Neural progenitor cell (in vitro differentiated cells): ENCODE measurements at regions not wholly inside any gene's neighbourhood (a gene's known extent, or its start where the extent isn't known, plus 50 kb on each side); places are given as distances from the start of the nearest gene placed in this dataset.

Experiments
- DNase-seq: peaks from one replicate; pipeline ENCODE4 v3.0.0-alpha.2; 2016; ENCODE audit warnings: low spot score
- H2AFZ ChIP-seq: fragments of 200-600 bp; sonication (generic); replicated peaks from 2 replicates; pipeline ENCODE4 v1.6.1; 2016; ENCODE audit warnings: antibody characterized with exemption
- H3F3A ChIP-seq: fragments of 200-600 bp; sonication (generic); 2 replicates; pipeline ENCODE4 v1.6.1; 2016; ENCODE audit warnings: antibody characterized with exemption, low read depth
- H3K27ac ChIP-seq: fragments of 200-600 bp; sonication (generic); 2 replicates; pipeline ENCODE4 v1.5.1; 2016; ENCODE audit warnings: mild to moderate bottlenecking
- H3K27me3 ChIP-seq: fragments of 200-600 bp; sonication (generic); 2 replicates; pipeline ENCODE4 v1.6.1; 2016; ENCODE audit warnings: mild to moderate bottlenecking, moderate library complexity
- H3K36me3 ChIP-seq: fragments of 200-600 bp; sonication (generic); 2 replicates; pipeline ENCODE4 v1.5.1; 2016
- H3K4me1 ChIP-seq: fragments of 200-600 bp; sonication (generic); 2 replicates; pipeline ENCODE4 v1.6.1; 2016; ENCODE audit warnings: mixed run types
- H3K4me2 ChIP-seq: fragments of 200-600 bp; sonication (generic); 2 replicates; pipeline ENCODE4 v1.6.1; 2016
- H3K4me3 ChIP-seq: fragments of 200-600 bp; sonication (generic); 2 replicates; pipeline ENCODE4 v1.5.1; 2016
- H3K79me2 ChIP-seq: fragments of 200-600 bp; sonication (generic); 2 replicates; pipeline ENCODE4 v1.6.1; 2016; ENCODE audit warnings: low read depth
- H3K9ac ChIP-seq: fragments of 200-600 bp; sonication (generic); 2 replicates; pipeline ENCODE4 v1.6.1; 2016
- H3K9me3 ChIP-seq: fragments of 200-600 bp; sonication (generic); 2 replicates; pipeline ENCODE4 v1.5.1; 2016; ENCODE audit warnings: low read depth
- H4K20me1 ChIP-seq: fragments of 200-600 bp; sonication (generic); 2 replicates; pipeline ENCODE4 v1.6.1; 2016; ENCODE audit warnings: low read depth
- H3K27ac Mint-ChIP-seq: 3 replicates; pipeline ENCODE4 v1.8.0; 2021; ENCODE audit warnings: mixed read lengths
- H3K27me3 Mint-ChIP-seq: 2 replicates; pipeline ENCODE4 v1.8.0; 2022; ENCODE audit warnings: low read depth, mild to moderate bottlenecking, inconsistent platforms, moderate library complexity, mixed read lengths; ENCODE audit not compliant: insufficient read depth
- H3K36me3 Mint-ChIP-seq: 3 replicates; pipeline ENCODE4 v1.8.0; 2021; ENCODE audit warnings: mixed read lengths
- H3K4me1 Mint-ChIP-seq: 3 replicates; pipeline ENCODE4 v1.8.0; 2021; ENCODE audit warnings: mixed read lengths
- H3K4me3 Mint-ChIP-seq: 3 replicates; pipeline ENCODE4 v1.8.0; 2021; ENCODE audit warnings: mild to moderate bottlenecking, moderate library complexity, mixed read lengths
- H3K9me3 Mint-ChIP-seq: 3 replicates; pipeline ENCODE4 v1.8.0; 2020; ENCODE audit warnings: mixed read lengths
- EZH2 ChIP-seq: fragments of 200-600 bp; sonication (generic); IDR thresholded peaks from 2 replicates; pipeline ENCODE4 v1.6.1; 2017; ENCODE audit warnings: antibody characterized with exemption, mild to moderate bottlenecking, moderate library complexity
- EZH2phosphoT487 ChIP-seq: fragments of 200-600 bp; sonication (generic); IDR thresholded peaks from 2 replicates; pipeline ENCODE4 v1.6.1; 2017; ENCODE audit warnings: antibody characterized with exemption
- TF ChIP-seq, protein P1 (sequence below): fragments of 200-600 bp; sonication (generic); IDR thresholded peaks from 2 replicates; pipeline ENCODE4 v1.5.1; 2017; ENCODE audit warnings: antibody characterized with exemption, mild to moderate bottlenecking

DNA sequence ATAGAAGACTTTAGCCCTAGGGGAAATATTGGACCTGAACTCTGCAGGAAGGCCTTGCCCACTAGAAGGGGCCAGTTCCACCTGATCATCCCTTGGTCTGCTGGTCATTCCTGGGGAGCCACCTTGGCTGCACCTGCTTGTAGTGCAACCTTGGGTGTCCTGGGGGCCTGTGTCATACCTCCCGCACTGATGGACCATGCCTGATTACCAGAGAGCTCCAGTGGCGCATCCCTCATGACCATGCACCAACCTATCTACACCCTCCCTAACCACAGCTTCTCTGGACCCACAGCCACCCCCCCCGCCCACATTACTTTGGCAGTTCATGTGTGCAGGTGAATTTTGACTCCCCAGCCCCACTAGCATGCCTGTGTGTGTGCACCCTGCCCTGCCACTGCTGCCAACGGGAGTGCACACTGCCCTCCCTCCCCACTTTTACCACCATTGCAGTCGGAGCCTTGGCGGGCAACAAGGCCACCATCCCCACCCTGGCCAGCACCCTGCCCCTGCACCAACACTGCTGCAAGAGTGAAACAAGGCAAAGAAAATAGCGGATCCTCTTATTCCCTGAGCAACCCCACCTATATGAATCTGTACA is 208.1 kb downstream of the FAM47B start:
- H3K4me1 ChIP-seq, result no peaks in the 10 kb centered on the region
- H3K27ac Mint-ChIP-seq, result no peak overlapping the region
- no peaks in the 10 kb centered on the region for H3K4me1 Mint-ChIP-seq
- H2AFZ ChIP-seq, result no peak overlapping the region
- H3K36me3 ChIP-seq, result no peaks in the 10 kb centered on the region
- no peaks in the 10 kb centered on the region for H3K9me3 ChIP-seq
- no peaks in the 10 kb centered on the region for H3F3A ChIP-seq
- H3K79me2 ChIP-seq, result no peaks in the 10 kb centered on the region
- TF ChIP-seq EZH2phosphoT487, result no peak
- TF ChIP-seq EZH2, result no peak
- TF ChIP-seq, protein P1, sequence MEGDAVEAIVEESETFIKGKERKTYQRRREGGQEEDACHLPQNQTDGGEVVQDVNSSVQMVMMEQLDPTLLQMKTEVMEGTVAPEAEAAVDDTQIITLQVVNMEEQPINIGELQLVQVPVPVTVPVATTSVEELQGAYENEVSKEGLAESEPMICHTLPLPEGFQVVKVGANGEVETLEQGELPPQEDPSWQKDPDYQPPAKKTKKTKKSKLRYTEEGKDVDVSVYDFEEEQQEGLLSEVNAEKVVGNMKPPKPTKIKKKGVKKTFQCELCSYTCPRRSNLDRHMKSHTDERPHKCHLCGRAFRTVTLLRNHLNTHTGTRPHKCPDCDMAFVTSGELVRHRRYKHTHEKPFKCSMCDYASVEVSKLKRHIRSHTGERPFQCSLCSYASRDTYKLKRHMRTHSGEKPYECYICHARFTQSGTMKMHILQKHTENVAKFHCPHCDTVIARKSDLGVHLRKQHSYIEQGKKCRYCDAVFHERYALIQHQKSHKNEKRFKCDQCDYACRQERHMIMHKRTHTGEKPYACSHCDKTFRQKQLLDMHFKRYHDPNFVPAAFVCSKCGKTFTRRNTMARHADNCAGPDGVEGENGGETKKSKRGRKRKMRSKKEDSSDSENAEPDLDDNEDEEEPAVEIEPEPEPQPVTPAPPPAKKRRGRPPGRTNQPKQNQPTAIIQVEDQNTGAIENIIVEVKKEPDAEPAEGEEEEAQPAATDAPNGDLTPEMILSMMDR, result no peak
- H3K9ac ChIP-seq, result no peak overlapping the region
- H3K9me3 Mint-ChIP-seq, result peaks cover 4% of the 10 kb centered on the region
- no peaks in the 10 kb centered on the region for H4K20me1 ChIP-seq
- no peak overlapping the region for H3K27ac ChIP-seq
- no peaks in the 10 kb centered on the region for H3K27me3 Mint-ChIP-seq
- DNase-seq, result no peak
- no peak overlapping the region for H3K4me2 ChIP-seq
- no peaks in the 10 kb centered on the region for H3K27me3 ChIP-seq
- H3K4me3 ChIP-seq, result no peak overlapping the region
- H3K36me3 Mint-ChIP-seq, result no peaks in the 10 kb centered on the region
- no peak overlapping the region for H3K4me3 Mint-ChIP-seq

- H2AFZ ChIP-seq, result no peak overlapping the region
- H4K20me1 ChIP-seq, result no peaks in the 10 kb centered on the region
- Mint-ChIP-seq H3K4me3 (no peak overlapping the region), H3K36me3 (no peaks in the 10 kb centered on the region), H3K4me1 (peaks cover 5% of the 10 kb centered on the region), H3K27ac (no peak overlapping the region), H3K27me3 (peaks cover 2% of the 10 kb centered on the region), H3K9me3 (peaks cover 6% of the 10 kb centered on the region)
- H3K36me3 ChIP-seq, result no peaks in the 10 kb centered on the region
- H3K4me2 ChIP-seq, result no peak overlapping the region
- peak; percentile 30 for DNase-seq
- H3K79me2 ChIP-seq, result no peaks in the 10 kb centered on the region
- no peak overlapping the region for H3K27ac ChIP-seq
- no peak overlapping the region for H3K9ac ChIP-seq
- no peak overlapping the region for H3K4me3 ChIP-seq
- peaks cover 5% of the 10 kb centered on the region for H3K9me3 ChIP-seq
- no peaks in the 10 kb centered on the region for H3K4me1 ChIP-seq
- H3F3A ChIP-seq, result no peaks in the 10 kb centered on the region
- TF ChIP-seq, protein P1, result no peak
- TF ChIP-seq EZH2 (no peak), EZH2phosphoT487 (no peak)
- H3K27me3 ChIP-seq, result no peaks in the 10 kb centered on the region
Measured at GRCh38 chrX:35166023-35166422, 223.4 kb downstream of the FAM47B start.
